ENCODE measurements at regions not wholly inside any gene's neighbourhood (a gene's known extent, or its start where the extent isn't known, plus 50 kb on each side); places are given as distances from the start of the nearest gene placed in this dataset.
"Not testable (repeated sequence)": the region's sequence is repeated elsewhere in the genome, so short reads cannot be mapped to it uniquely, and the experiment has no call there.

GRCh38 chrX:80912351-80912750 is 102.7 kb upstream of the BRWD3 start:
- not testable (repeated sequence) for TF ChIP-seq CTCF, EP300 (IDR thresholded peaks at IDR 0.05)
